CD4-positive, alpha-beta memory T cell (primary cell): ENCODE measurements at regions not wholly inside any gene's neighbourhood (a gene's known extent, or its start where the extent isn't known, plus 50 kb on each side); places are given as distances from the start of the nearest gene placed in this dataset.

Source experiments
- CTCF ChIA-PET: fragments of 350-600 bp; sonication (Branson Sonifier 250); formaldehyde crosslinking; loops from one replicate; lab custom pipeline; 2021; ENCODE audit warnings: inconsistent platforms; ENCODE audit not compliant: partially characterized antibody; lab: Charles Lee
- POLR2A ChIA-PET: fragments of 350-600 bp; sonication (Branson Sonifier 250); formaldehyde crosslinking; loops from one replicate; lab custom pipeline; 2021; ENCODE audit not compliant: partially characterized antibody; lab: Charles Lee
- DNase-seq, 5 donors: peaks; one replicate each; pipeline versions ENCODE4 v3.0.0 to v3.0.0-alpha.2; 2020 to 2022; ENCODE audit warnings: mixed read lengths in 1 of 5
- H3K27ac ChIP-seq: one replicate; pipeline ENCODE4 v1.7.0; 2013; ENCODE audit warnings: low read depth, low read length
- H3K27me3 ChIP-seq: 2 replicates; pipeline ENCODE4 v1.7.0; 2013; ENCODE audit warnings: mild to moderate bottlenecking, low read length, moderate library complexity; ENCODE audit not compliant: insufficient read depth
- H3K36me3 ChIP-seq: 2 replicates; pipeline ENCODE4 v1.7.0; 2013; ENCODE audit warnings: mild to moderate bottlenecking, low read length, moderate library complexity; ENCODE audit not compliant: insufficient read depth
- H3K4me1 ChIP-seq: 2 replicates; pipeline ENCODE4 v1.7.0; 2013; ENCODE audit warnings: mild to moderate bottlenecking, low read length, moderate library complexity; ENCODE audit not compliant: insufficient read depth
- H3K4me3 ChIP-seq, 2 donors: one replicate each; pipeline ENCODE4 v1.7.0; 2013; ENCODE audit warnings: low read length in 2 of 2, mild to moderate bottlenecking in 1 of 2
- H3K9me3 ChIP-seq, 2 donors: one replicate each; pipeline ENCODE4 v1.7.0; 2013; ENCODE audit warnings: low read length in 2 of 2, control low read depth in 1 of 2; ENCODE audit not compliant: control insufficient read depth in 1 of 2
- H3K27ac Mint-ChIP-seq, 7 donors: one replicate each; pipeline ENCODE4 v1.8.0; 2020 to 2021; ENCODE audit warnings: mixed read lengths in 7 of 7, mild to moderate bottlenecking in 6 of 7, inconsistent platforms in 3 of 7, moderate library complexity in 3 of 7
- H3K27me3 Mint-ChIP-seq, 2 donors: one replicate each; pipeline ENCODE4 v1.8.0; 2020 to 2021; ENCODE audit warnings: mixed read lengths in 2 of 2
- H3K36me3 Mint-ChIP-seq, 2 donors: one replicate each; pipeline ENCODE4 v1.8.0; 2020 to 2021; ENCODE audit warnings: mixed read lengths in 2 of 2, inconsistent platforms in 1 of 2, mild to moderate bottlenecking in 1 of 2
- H3K4me1 Mint-ChIP-seq, 4 donors: one replicate each; pipeline ENCODE4 v1.8.0; 2020 to 2021; ENCODE audit warnings: mixed read lengths in 4 of 4, mild to moderate bottlenecking in 1 of 4
- H3K4me3 Mint-ChIP-seq, 8 donors: one replicate each; pipeline ENCODE4 v1.8.0; 2020 to 2021; ENCODE audit warnings: mixed read lengths in 8 of 8, mild to moderate bottlenecking in 7 of 8, moderate library complexity in 6 of 8, inconsistent platforms in 3 of 8
- H3K9me3 Mint-ChIP-seq, 8 donors: one replicate each; pipeline ENCODE4 v1.8.0; 2020 to 2021; ENCODE audit warnings: mixed read lengths in 8 of 8, mild to moderate bottlenecking in 5 of 8, inconsistent platforms in 3 of 8, moderate library complexity in 1 of 8
- intact Hi-C: fragments of 100-400 bp; cut with micrococcal nuclease; formaldehyde crosslinking; loops from one replicate; pipeline ENCODE4 v1.15.1; 2023

- no peak overlapping the region for H3K27ac Mint-ChIP-seq
- POLR2A ChIA-PET: no interaction called here
- no peak overlapping the region for H3K27ac ChIP-seq
- H3K9me3 ChIP-seq: peaks cover 0 to 8% of the 10 kb centered on the region in 2 donors
- H3K4me3 ChIP-seq: no peak overlapping the region
- CTCF ChIA-PET: no interaction called here
- DNase-seq: no peak
- H3K36me3 ChIP-seq: no peaks in the 10 kb centered on the region
- peaks cover 0 to 17% (median 6%) of the 10 kb centered on the region in 8 donors for H3K9me3 Mint-ChIP-seq
- H3K4me3 Mint-ChIP-seq: no peak overlapping the region
- H3K4me1 ChIP-seq: no peaks in the 10 kb centered on the region
- no peaks in the 10 kb centered on the region for H3K4me1 Mint-ChIP-seq
- H3K27me3 Mint-ChIP-seq: no peaks in the 10 kb centered on the region
- no peaks in the 10 kb centered on the region for H3K36me3 Mint-ChIP-seq
- no peaks in the 10 kb centered on the region for H3K27me3 ChIP-seq
- intact Hi-C loops: no loop called here
Observed at GRCh38 chr4:179831274-179831673, 2389.0 kb upstream of the AGA start.

GRCh38 chr4:179836179-179837075, 2394.2 kb upstream of the AGA start:
- Histone ChIP-seq H3K9me3 (peaks cover 0 to 8% of the 10 kb centered on the region in 2 donors), H3K36me3 (no peaks in the 10 kb centered on the region), H3K27ac (no peak overlapping the region), H3K27me3 (no peaks in the 10 kb centered on the region), H3K4me3 (no peak overlapping the region), H3K4me1 (no peaks in the 10 kb centered on the region)
- Mint-ChIP-seq H3K9me3 (peaks cover 0 to 22% (median 10%) of the 10 kb centered on the region in 8 donors), H3K36me3 (no peaks in the 10 kb centered on the region), H3K4me1 (no peaks in the 10 kb centered on the region), H3K4me3 (no peak overlapping the region), H3K27me3 (no peaks in the 10 kb centered on the region), H3K27ac (no peak overlapping the region)
- intact Hi-C loops: no loop called here
- no peak for DNase-seq
- POLR2A ChIA-PET: no interaction called here
- CTCF ChIA-PET: no interaction called here

- no peaks in the 10 kb centered on the region for H3K9me3 ChIP-seq
- ChIA-PET POLR2A (no interaction called here), CTCF (no interaction called here)
- no peak overlapping the region for H3K27ac ChIP-seq
- H3K4me3 ChIP-seq: no peak overlapping the region
- H3K27me3 ChIP-seq: no peaks in the 10 kb centered on the region
- no peak for DNase-seq
- H3K27ac Mint-ChIP-seq: no peak overlapping the region
- H3K27me3 Mint-ChIP-seq: no peaks in the 10 kb centered on the region
- peaks cover 0 to 18% (median 4%) of the 10 kb centered on the region in 8 donors for H3K9me3 Mint-ChIP-seq
- no peaks in the 10 kb centered on the region for H3K36me3 ChIP-seq
- intact Hi-C loops: no loop called here
- H3K4me1 Mint-ChIP-seq: no peaks in the 10 kb centered on the region
- H3K36me3 Mint-ChIP-seq: no peaks in the 10 kb centered on the region
- H3K4me3 Mint-ChIP-seq: no peak overlapping the region
- H3K4me1 ChIP-seq: no peaks in the 10 kb centered on the region
Observed at GRCh38 chr4:179843370-179843769, 2399.8 kb upstream of the TENM3 start.

- H3K27me3 Mint-ChIP-seq: no peaks in the 10 kb centered on the region
- no peaks in the 10 kb centered on the region for H3K36me3 Mint-ChIP-seq
- CTCF ChIA-PET: no interaction called here
- intact Hi-C loops: no loop called here
- peaks cover 2 to 30% (median 12%) of the 10 kb centered on the region in 8 donors for H3K9me3 Mint-ChIP-seq
- Histone ChIP-seq H3K27ac (no peak overlapping the region), H3K4me3 (no peak overlapping the region), H3K36me3 (no peaks in the 10 kb centered on the region), H3K27me3 (no peaks in the 10 kb centered on the region), H3K4me1 (no peaks in the 10 kb centered on the region), H3K9me3 (no peaks in the 10 kb centered on the region)
- H3K4me1 Mint-ChIP-seq: no peaks in the 10 kb centered on the region
- no peak for DNase-seq
- POLR2A ChIA-PET: no interaction called here
- H3K4me3 Mint-ChIP-seq: no peak overlapping the region
- no peak overlapping the region for H3K27ac Mint-ChIP-seq
Observed at GRCh38 chr4:179855469-179855868, 2387.7 kb upstream of the TENM3 start.

GRCh38 chr4:179858221-179858620, 2385.0 kb upstream of the TENM3 start:
- H3K9me3 Mint-ChIP-seq: peaks cover 2 to 23% (median 7%) of the 10 kb centered on the region in 8 donors
- ChIA-PET CTCF (no interaction called here), POLR2A (no interaction called here)
- H3K27ac Mint-ChIP-seq: no peak overlapping the region
- H3K4me3 ChIP-seq: no peak overlapping the region
- DNase-seq: no peak
- intact Hi-C loops: no loop called here
- H3K36me3 Mint-ChIP-seq: no peaks in the 10 kb centered on the region
- H3K4me1 ChIP-seq: no peaks in the 10 kb centered on the region
- H3K27ac ChIP-seq: no peak overlapping the region
- no peaks in the 10 kb centered on the region for H3K36me3 ChIP-seq
- no peaks in the 10 kb centered on the region for H3K4me1 Mint-ChIP-seq
- H3K4me3 Mint-ChIP-seq: no peak overlapping the region
- H3K27me3 ChIP-seq: no peaks in the 10 kb centered on the region
- no peaks in the 10 kb centered on the region for H3K9me3 ChIP-seq
- H3K27me3 Mint-ChIP-seq: no peaks in the 10 kb centered on the region

GRCh38 chr4:179867300-179867878, 2375.8 kb upstream of the TENM3 start:
- ChIA-PET POLR2A (no interaction called here), CTCF (no interaction called here)
- Mint-ChIP-seq H3K36me3 (no peaks in the 10 kb centered on the region), H3K27ac (no peak overlapping the region), H3K4me1 (no peaks in the 10 kb centered on the region), H3K9me3 (peaks cover 0 to 4% (median 0%) of the 10 kb centered on the region in 8 donors), H3K4me3 (no peak overlapping the region), H3K27me3 (no peaks in the 10 kb centered on the region)
- intact Hi-C loops: no loop called here
- no peak for DNase-seq
- no peaks in the 10 kb centered on the region for H3K36me3 ChIP-seq
- H3K4me3 ChIP-seq: no peak overlapping the region
- H3K27ac ChIP-seq: no peak overlapping the region
- no peaks in the 10 kb centered on the region for H3K27me3 ChIP-seq
- no peaks in the 10 kb centered on the region for H3K9me3 ChIP-seq
- H3K4me1 ChIP-seq: no peaks in the 10 kb centered on the region

GRCh38 chr4:179871726-179872125, 2371.5 kb upstream of the TENM3 start:
- ChIA-PET POLR2A (no interaction called here), CTCF (no interaction called here)
- Histone ChIP-seq H3K36me3 (no peaks in the 10 kb centered on the region), H3K4me3 (no peak overlapping the region), H3K27ac (no peak overlapping the region), H3K9me3 (no peaks in the 10 kb centered on the region), H3K27me3 (no peaks in the 10 kb centered on the region), H3K4me1 (no peaks in the 10 kb centered on the region)
- H3K9me3 Mint-ChIP-seq: peaks cover 0 to 7% (median 2%) of the 10 kb centered on the region in 8 donors
- H3K27ac Mint-ChIP-seq: no peak overlapping the region
- no peaks in the 10 kb centered on the region for H3K36me3 Mint-ChIP-seq
- H3K27me3 Mint-ChIP-seq: no peaks in the 10 kb centered on the region
- H3K4me1 Mint-ChIP-seq: no peaks in the 10 kb centered on the region
- no peak overlapping the region for H3K4me3 Mint-ChIP-seq
- intact Hi-C loops: no loop called here
- no peak for DNase-seq
